NCI-H524 (cell line): ENCODE measurements at regions not wholly inside any gene's neighbourhood (a gene's known extent, or its start where the extent isn't known, plus 50 kb on each side); places are given as distances from the start of the nearest gene placed in this dataset.

Experiments
- DNase-seq, 2 experiments: peaks; one replicate each; lab custom pipeline; 2025; lab: John Stamatoyannopoulos, UW

GRCh38 chr4:34170946-34171345 lies 2073.4 kb downstream of the ARAP2 start:
- no peak for DNase-seq

- DNase-seq: no peak
Measured at GRCh38 chr4:34176609-34177008, 2067.7 kb downstream of the ARAP2 start.

GRCh38 chr4:34178476-34178875 lies 2065.8 kb downstream of the ARAP2 start:
- DNase-seq: no peak

GRCh38 chr4:34181311-34181841 lies 2062.9 kb downstream of the ARAP2 start:
- no peak for DNase-seq

GRCh38 chr4:34181891-34182290 lies 2062.4 kb downstream of the ARAP2 start:
- DNase-seq: no peak

GRCh38 chr4:34182306-34182705 lies 2062.0 kb downstream of the ARAP2 start:
- DNase-seq: no peak

GRCh38 chr4:34183926-34184325 lies 2060.4 kb downstream of the ARAP2 start:
- DNase-seq: no peak

GRCh38 chr4:34187056-34187455 lies 2057.3 kb downstream of the ARAP2 start:
- DNase-seq: no peak

GRCh38 chr4:34191443-34191842 lies 2052.9 kb downstream of the ARAP2 start:
- no peak for DNase-seq

GRCh38 chr4:34193451-34194154 lies 2050.7 kb downstream of the ARAP2 start:
- DNase-seq: no peak

GRCh38 chr4:34194585-34194984 lies 2049.7 kb downstream of the ARAP2 start:
- no peak for DNase-seq

- DNase-seq: no peak
Measured at GRCh38 chr4:34196375-34196774, 2047.9 kb downstream of the ARAP2 start.

GRCh38 chr4:34198966-34199365 lies 2045.3 kb downstream of the ARAP2 start:
- DNase-seq: no peak

- no peak for DNase-seq
Measured at GRCh38 chr4:34200535-34200934, 2043.8 kb downstream of the ARAP2 start.

- no peak for DNase-seq
Measured at GRCh38 chr4:34202154-34202553, 2042.2 kb downstream of the ARAP2 start.

- no peak for DNase-seq
Measured at GRCh38 chr4:34220601-34221000, 2023.7 kb downstream of the ARAP2 start.

- DNase-seq: no peak
Measured at GRCh38 chr4:34221986-34222385, 2022.3 kb downstream of the ARAP2 start.

- no peak for DNase-seq
Measured at GRCh38 chr4:34236118-34236517, 2008.2 kb downstream of the ARAP2 start.

- no peak for DNase-seq
Measured at GRCh38 chr4:34245276-34245675, 1999.0 kb downstream of the ARAP2 start.

GRCh38 chr4:34250562-34250961 lies 1993.8 kb downstream of the ARAP2 start:
- no peak for DNase-seq

GRCh38 chr4:34253239-34253638 lies 1991.1 kb downstream of the ARAP2 start:
- DNase-seq: no peak

- no peak for DNase-seq
Measured at GRCh38 chr4:34258176-34258575, 1986.1 kb downstream of the ARAP2 start.

- no peak for DNase-seq
Measured at GRCh38 chr4:34261799-34262314, 1982.5 kb downstream of the ARAP2 start.

GRCh38 chr4:34269613-34270012 lies 1974.7 kb downstream of the ARAP2 start:
- no peak for DNase-seq
